Osteocyte (in vitro differentiated cells): ENCODE measurements at regions not wholly inside any gene's neighbourhood (a gene's known extent, or its start where the extent isn't known, plus 50 kb on each side); places are given as distances from the start of the nearest gene placed in this dataset.

Source experiments
- DNase-seq: peaks from one replicate; pipeline ENCODE4 v3.0.0; 2021; ENCODE audit warnings: mixed read lengths; ENCODE audit not compliant: unreplicated experiment; ENCODE audit errors: extremely low spot score
- H3K27ac Mint-ChIP-seq: one replicate; pipeline ENCODE4 v1.8.0; 2021; ENCODE audit warnings: mild to moderate bottlenecking, mixed read lengths; ENCODE audit not compliant: unreplicated experiment
- H3K27me3 Mint-ChIP-seq: one replicate; pipeline ENCODE4 v1.8.0; 2021; ENCODE audit warnings: mixed read lengths; ENCODE audit not compliant: unreplicated experiment
- H3K36me3 Mint-ChIP-seq: one replicate; pipeline ENCODE4 v1.8.0; 2021; ENCODE audit warnings: mixed read lengths; ENCODE audit not compliant: unreplicated experiment
- H3K4me1 Mint-ChIP-seq: one replicate; pipeline ENCODE4 v1.8.0; 2021; ENCODE audit warnings: mixed read lengths; ENCODE audit not compliant: unreplicated experiment
- H3K4me3 Mint-ChIP-seq: one replicate; pipeline ENCODE4 v1.8.0; 2021; ENCODE audit warnings: mild to moderate bottlenecking, moderate library complexity, mixed read lengths; ENCODE audit not compliant: unreplicated experiment
- H3K9me3 Mint-ChIP-seq: one replicate; pipeline ENCODE4 v1.8.0; 2021; ENCODE audit warnings: mixed read lengths; ENCODE audit not compliant: unreplicated experiment
- TF ChIP-seq, protein P1 (sequence below): fragments of 200-600 bp; sonication (generic); IDR thresholded peaks from 2 replicates; pipeline ENCODE4 v1.5.0; 2021; ENCODE audit warnings: antibody characterized with exemption, mild to moderate bottlenecking, moderate library complexity

DNA sequence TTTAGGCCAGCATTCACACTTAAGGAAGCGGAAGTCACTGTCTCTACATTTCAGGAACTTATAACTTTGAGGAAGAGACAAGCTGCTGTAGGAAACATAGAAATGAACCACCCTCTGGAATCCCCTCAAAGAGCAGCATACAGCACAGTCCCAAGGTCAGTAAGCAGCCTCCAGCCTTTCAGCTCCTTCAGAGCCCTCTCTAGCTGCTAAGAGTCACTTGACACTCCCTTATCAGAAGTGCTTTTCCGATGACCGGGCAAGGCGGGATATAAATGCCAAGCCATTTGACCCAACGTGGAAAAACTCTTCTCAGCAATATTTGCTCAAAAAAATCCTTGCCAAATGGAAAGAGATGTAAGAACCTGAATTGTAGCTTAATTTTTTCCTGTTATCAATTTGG lies 1284.3 kb downstream of the XPNPEP1 start:
- Mint-ChIP-seq H3K36me3 (no peaks in the 10 kb centered on the region), H3K27me3 (no peaks in the 10 kb centered on the region), H3K9me3 (peaks cover 56% of the 10 kb centered on the region), H3K4me3 (no peak overlapping the region), H3K27ac (no peak overlapping the region), H3K4me1 (no peaks in the 10 kb centered on the region)
- TF ChIP-seq, protein P1, sequence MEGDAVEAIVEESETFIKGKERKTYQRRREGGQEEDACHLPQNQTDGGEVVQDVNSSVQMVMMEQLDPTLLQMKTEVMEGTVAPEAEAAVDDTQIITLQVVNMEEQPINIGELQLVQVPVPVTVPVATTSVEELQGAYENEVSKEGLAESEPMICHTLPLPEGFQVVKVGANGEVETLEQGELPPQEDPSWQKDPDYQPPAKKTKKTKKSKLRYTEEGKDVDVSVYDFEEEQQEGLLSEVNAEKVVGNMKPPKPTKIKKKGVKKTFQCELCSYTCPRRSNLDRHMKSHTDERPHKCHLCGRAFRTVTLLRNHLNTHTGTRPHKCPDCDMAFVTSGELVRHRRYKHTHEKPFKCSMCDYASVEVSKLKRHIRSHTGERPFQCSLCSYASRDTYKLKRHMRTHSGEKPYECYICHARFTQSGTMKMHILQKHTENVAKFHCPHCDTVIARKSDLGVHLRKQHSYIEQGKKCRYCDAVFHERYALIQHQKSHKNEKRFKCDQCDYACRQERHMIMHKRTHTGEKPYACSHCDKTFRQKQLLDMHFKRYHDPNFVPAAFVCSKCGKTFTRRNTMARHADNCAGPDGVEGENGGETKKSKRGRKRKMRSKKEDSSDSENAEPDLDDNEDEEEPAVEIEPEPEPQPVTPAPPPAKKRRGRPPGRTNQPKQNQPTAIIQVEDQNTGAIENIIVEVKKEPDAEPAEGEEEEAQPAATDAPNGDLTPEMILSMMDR: no peak
- no peak for DNase-seq

DNA sequence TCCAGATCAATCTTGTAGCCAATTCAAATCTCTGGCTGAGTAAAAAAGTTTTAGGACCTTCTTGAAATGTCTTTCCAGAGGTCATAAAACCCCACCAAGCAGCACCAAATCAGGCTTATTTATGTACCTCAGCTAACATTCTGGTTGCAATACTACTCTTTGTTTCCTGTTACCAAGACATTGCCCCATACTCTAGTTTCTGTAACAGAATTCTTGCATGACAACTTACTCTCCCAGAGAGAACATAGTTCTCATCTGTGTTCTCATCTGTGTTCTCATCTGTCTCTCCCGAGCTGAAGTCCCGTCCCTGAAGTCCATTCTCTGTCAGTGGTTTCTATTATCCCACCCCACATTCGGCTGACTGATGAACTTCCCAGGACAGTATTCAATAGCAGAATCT lies 1285.1 kb downstream of the XPNPEP1 start:
- Mint-ChIP-seq H3K27me3 (no peaks in the 10 kb centered on the region), H3K27ac (no peak overlapping the region), H3K4me3 (no peak overlapping the region), H3K9me3 (peaks cover 59% of the 10 kb centered on the region), H3K36me3 (no peaks in the 10 kb centered on the region), H3K4me1 (no peaks in the 10 kb centered on the region)
- DNase-seq: no peak
- TF ChIP-seq, protein P1: no peak

DNA sequence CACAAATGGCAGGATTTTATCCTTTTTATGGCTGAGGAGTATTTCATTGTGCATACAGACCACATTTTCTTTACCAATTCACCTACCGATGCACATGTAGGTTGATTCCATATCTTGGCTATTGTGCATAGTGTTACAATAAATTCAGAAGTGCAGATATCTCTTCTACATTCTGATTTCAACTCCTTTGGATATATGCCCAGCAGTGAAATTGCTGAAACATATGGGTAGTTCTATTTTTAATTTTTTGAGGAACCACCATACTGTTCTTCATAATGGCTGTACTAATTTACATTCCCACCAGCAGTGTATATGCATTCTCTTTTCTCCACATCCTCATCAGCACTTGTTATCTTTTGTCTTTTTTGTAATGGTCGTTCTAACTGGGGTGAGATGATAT lies 1290.3 kb downstream of the XPNPEP1 start:
- no peak for DNase-seq
- Mint-ChIP-seq H3K27me3 (no peaks in the 10 kb centered on the region), H3K4me3 (no peak overlapping the region), H3K36me3 (no peaks in the 10 kb centered on the region), H3K4me1 (no peaks in the 10 kb centered on the region), H3K9me3 (peaks cover 31% of the 10 kb centered on the region), H3K27ac (no peak overlapping the region)
- TF ChIP-seq, protein P1: no peak

DNA sequence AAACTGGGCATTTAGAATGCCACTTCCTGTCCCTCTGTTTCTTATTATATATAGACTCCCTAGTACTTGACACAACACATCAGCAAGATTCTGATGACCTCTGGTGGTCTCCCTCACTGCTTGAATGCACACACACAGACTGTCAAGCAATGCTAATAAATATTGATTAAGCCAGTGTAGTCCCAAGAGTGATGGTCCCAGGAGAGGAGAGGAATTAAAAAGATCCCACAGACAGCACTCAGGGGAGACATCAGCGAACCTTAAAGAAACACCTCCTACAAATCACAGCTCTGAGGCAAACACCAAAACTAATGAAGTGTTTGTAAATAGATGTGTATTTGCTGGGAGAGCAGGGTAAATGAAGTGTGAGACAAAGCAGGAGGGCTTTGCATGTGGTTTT lies 1291.2 kb downstream of the XPNPEP1 start:
- Mint-ChIP-seq H3K27ac (no peak overlapping the region), H3K27me3 (no peaks in the 10 kb centered on the region), H3K4me1 (no peaks in the 10 kb centered on the region), H3K9me3 (peaks cover 31% of the 10 kb centered on the region), H3K4me3 (no peak overlapping the region), H3K36me3 (no peaks in the 10 kb centered on the region)
- DNase-seq: no peak
- TF ChIP-seq, protein P1: no peak

DNA sequence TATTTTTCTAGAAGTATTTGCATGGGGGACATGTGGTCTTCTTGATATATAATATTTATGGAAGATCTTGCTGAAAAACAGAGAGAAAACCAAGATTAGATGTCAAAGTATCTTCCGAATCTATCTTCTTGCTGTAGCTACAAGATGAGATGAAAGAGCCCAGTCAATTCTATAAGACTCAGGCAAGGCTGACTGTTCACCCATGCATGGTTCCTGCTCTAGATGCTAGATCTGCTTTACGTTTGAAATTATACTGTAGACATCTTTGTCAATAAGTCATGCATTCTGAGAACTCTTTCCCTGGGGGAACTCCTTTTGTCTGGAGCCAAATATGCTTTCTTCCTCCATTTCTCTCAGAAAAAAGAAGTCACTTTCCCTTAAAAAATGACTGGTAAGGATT lies 1292.0 kb downstream of the XPNPEP1 start:
- Mint-ChIP-seq H3K9me3 (peaks cover 29% of the 10 kb centered on the region), H3K36me3 (no peaks in the 10 kb centered on the region), H3K27me3 (no peaks in the 10 kb centered on the region), H3K27ac (no peak overlapping the region), H3K4me3 (no peak overlapping the region), H3K4me1 (no peaks in the 10 kb centered on the region)
- TF ChIP-seq, protein P1: no peak
- DNase-seq: no peak
